PFSK-1 (cell line): ENCODE measurements at regions not wholly inside any gene's neighbourhood (a gene's known extent, or its start where the extent isn't known, plus 50 kb on each side); places are given as distances from the start of the nearest gene placed in this dataset.

Experiments
- FOXP2 ChIP-seq: optimal IDR thresholded peaks from 2 replicates; pipeline ENCODE3; 2011; ENCODE audit warnings: borderline replicate concordance, control low read depth, inconsistent platforms; ENCODE audit not compliant: insufficient read depth; ENCODE audit errors: extremely low read length, extremely low read depth
- POLR2AphosphoS5 ChIP-seq: IDR thresholded peaks from 2 replicates; pipeline ENCODE4 v1.6.1; 2012; ENCODE audit warnings: low read depth, mild to moderate bottlenecking, control low read depth, low read length, moderate library complexity
- SIN3A ChIP-seq: IDR thresholded peaks from 2 replicates; pipeline ENCODE4 v1.6.1; 2012; ENCODE audit warnings: mild to moderate bottlenecking, low read length, moderate library complexity, borderline replicate concordance; ENCODE audit not compliant: insufficient read depth
- TAF1 ChIP-seq: IDR thresholded peaks from 2 replicates; pipeline ENCODE4 v1.6.1; 2012; ENCODE audit warnings: low read length, control low read depth, borderline replicate concordance; ENCODE audit not compliant: insufficient read depth
- TF ChIP-seq, protein P1 (sequence below), 2 experiments: IDR thresholded peaks; 2 replicates each; pipeline versions ENCODE4 v1.6.1 to v1.8.0; 2011 to 2012; ENCODE audit warnings: low read depth in 2 of 2, low read length in 2 of 2, control low read depth in 1 of 2, inconsistent platforms in 1 of 2, mild to moderate bottlenecking in 1 of 2, moderate library complexity in 1 of 2; ENCODE audit not compliant: insufficient read depth in 1 of 2

DNA sequence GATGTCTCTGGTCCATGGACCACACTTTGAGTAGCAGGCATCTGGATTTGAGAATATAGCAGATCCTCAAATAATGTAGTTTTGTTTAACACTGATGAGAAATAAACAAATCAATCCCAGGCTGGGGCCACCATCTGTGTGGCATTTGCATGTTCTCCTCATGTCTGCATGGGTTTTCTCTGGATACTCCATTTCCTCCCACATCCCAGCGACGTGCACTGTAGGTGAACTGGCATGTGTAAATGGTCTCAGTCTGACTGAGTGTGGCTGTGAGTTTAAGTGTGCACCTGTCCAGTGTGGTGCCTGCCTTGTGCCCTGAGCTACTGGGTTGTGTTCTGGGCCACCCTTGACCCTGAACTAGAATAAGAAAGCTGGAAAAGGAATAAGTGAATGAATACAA is 66.3 kb upstream of the NANOGP8 start:
- no peak for TF ChIP-seq SIN3A
- no peak for TF ChIP-seq FOXP2
- no peak for TF ChIP-seq POLR2AphosphoS5
- TF ChIP-seq, protein P1, sequence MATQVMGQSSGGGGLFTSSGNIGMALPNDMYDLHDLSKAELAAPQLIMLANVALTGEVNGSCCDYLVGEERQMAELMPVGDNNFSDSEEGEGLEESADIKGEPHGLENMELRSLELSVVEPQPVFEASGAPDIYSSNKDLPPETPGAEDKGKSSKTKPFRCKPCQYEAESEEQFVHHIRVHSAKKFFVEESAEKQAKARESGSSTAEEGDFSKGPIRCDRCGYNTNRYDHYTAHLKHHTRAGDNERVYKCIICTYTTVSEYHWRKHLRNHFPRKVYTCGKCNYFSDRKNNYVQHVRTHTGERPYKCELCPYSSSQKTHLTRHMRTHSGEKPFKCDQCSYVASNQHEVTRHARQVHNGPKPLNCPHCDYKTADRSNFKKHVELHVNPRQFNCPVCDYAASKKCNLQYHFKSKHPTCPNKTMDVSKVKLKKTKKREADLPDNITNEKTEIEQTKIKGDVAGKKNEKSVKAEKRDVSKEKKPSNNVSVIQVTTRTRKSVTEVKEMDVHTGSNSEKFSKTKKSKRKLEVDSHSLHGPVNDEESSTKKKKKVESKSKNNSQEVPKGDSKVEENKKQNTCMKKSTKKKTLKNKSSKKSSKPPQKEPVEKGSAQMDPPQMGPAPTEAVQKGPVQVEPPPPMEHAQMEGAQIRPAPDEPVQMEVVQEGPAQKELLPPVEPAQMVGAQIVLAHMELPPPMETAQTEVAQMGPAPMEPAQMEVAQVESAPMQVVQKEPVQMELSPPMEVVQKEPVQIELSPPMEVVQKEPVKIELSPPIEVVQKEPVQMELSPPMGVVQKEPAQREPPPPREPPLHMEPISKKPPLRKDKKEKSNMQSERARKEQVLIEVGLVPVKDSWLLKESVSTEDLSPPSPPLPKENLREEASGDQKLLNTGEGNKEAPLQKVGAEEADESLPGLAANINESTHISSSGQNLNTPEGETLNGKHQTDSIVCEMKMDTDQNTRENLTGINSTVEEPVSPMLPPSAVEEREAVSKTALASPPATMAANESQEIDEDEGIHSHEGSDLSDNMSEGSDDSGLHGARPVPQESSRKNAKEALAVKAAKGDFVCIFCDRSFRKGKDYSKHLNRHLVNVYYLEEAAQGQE (IDR thresholded peaks at IDR 0.05; ENCODE audit: insufficient read depth in 1 of 2, low read depth in 2 of 2, low read length in 2 of 2): no peak
- TF ChIP-seq TAF1: no peak

DNA sequence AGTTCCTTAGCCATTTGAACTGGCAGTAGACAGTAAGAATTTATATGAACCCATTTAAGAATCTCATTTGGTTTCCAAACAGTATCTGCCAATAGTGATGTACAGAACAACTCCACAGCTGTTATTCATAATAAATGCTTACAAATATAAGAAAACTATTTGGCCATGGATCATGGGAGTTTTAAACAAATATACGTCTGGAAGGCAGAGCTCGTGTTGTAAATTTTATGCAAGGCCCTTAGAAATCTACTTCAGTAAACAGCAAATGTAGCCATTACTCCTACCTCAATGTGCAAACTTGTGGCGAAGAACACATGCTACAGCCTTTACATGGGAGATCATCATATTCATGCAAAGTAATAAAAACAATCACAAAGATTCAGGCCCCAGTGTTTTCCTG is 65.3 kb upstream of the NANOGP8 start:
- TF ChIP-seq TAF1 (no peak), POLR2AphosphoS5 (no peak), SIN3A (no peak), FOXP2 (no peak)
- TF ChIP-seq, protein P1 (IDR thresholded peaks at IDR 0.05; ENCODE audit: insufficient read depth in 1 of 2, low read depth in 2 of 2, low read length in 2 of 2): no peak

DNA sequence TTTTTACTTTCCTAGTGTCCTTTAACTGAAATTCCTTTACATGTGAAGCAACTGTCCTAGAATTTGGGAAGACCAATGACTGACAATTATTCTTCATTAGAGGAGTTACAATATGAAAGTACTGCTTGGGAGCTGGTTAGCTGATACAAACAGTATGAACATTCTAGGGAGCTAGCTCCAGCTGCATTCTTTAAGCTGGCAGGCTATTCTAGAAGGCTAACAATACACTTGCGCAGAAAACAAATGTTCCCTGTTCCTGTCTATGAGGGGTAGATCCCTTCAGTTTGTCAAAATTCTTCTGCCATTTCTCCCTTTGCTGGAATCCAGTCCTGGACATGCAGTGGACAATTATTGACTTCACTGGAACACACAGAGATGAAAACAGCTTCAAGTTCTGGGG is 60.2 kb upstream of the NANOGP8 start:
- TF ChIP-seq TAF1: no peak
- TF ChIP-seq FOXP2: no peak
- no peak for TF ChIP-seq POLR2AphosphoS5
- TF ChIP-seq, protein P1 (IDR thresholded peaks at IDR 0.05; ENCODE audit: insufficient read depth in 1 of 2, low read depth in 2 of 2, low read length in 2 of 2): no peak
- TF ChIP-seq SIN3A: no peak

DNA sequence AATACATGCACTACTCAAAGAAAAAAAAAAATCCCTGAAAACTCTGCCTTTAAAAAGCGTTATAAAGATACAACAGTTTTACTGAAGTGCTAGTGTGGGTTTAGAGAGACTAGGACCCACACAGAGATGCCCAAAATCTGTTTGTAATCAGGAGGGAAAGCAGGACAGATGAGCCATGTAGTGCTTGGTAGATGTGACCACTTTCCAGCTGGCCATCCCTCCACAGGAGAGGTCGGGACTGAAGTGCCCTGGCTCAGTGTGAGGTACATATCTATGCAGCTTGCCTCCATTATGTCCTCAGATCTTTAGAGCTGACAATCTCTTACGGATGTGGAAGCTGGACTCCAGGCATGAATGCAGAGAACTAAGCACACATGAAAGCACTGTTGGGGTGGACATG is 57.5 kb upstream of the NANOGP8 start:
- TF ChIP-seq SIN3A: no peak
- TF ChIP-seq, protein P1 (IDR thresholded peaks at IDR 0.05; ENCODE audit: insufficient read depth in 1 of 2, low read depth in 2 of 2, low read length in 2 of 2): no peak

DNA sequence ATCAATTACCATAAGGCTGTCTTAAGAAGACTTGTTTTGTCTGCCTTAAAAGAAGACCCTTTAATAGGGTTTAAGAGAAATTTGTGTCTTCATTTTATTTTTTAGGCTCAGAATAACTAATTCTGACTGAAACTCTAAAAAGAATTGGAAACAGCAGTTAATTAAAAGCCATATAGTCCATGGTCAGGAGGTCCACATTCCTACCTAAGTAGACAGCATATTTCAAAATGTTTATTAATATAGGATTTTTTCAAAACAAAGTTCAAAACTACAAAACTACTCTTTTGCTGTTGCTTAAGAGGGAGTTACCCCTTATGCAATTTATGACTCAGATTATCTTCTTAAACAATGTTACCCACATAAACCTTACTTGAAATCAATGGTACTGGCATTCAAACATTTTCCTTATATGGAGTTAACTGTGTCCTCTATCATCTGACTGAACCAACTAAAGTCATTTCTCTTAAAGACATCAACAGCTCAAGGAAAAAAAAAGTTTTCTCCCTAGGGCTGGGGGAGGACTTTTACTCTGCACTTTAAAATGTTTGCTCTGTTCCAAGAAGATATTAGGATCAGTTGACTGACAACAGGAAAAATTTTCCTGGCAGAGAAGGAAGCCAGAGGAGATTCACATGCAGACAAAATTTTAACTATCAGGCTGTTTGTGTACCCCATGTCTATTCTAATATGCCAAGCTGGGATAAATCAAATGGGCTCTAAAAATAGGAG is 56.8 kb upstream of the NANOGP8 start:
- TF ChIP-seq POLR2AphosphoS5: no peak
- no peak for TF ChIP-seq TAF1
- no peak for TF ChIP-seq SIN3A
- TF ChIP-seq, protein P1 (IDR thresholded peaks at IDR 0.05; ENCODE audit: insufficient read depth in 1 of 2, low read depth in 2 of 2, low read length in 2 of 2): no peak
- TF ChIP-seq FOXP2: no peak
